ENCODE measurements at regions not wholly inside any gene's neighbourhood (a gene's known extent, or its start where the extent isn't known, plus 50 kb on each side); places are given as distances from the start of the nearest gene placed in this dataset.

- no peak for DNase-seq
Measured at GRCh38 chr2:105649534-105649933, 95.2 kb upstream of the NCK2 start.

GRCh38 chr2:105647731-105648130, 97.0 kb upstream of the NCK2 start:
- no peak for DNase-seq

- DNase-seq, result no peak
Measured at GRCh38 chr2:105646774-105647076, 98.0 kb upstream of the NCK2 start.

- no peak for DNase-seq
Measured at GRCh38 chr2:105645938-105646773, 98.6 kb upstream of the NCK2 start.

- DNase-seq, result no peak
Measured at GRCh38 chr2:105645031-105645937, 99.4 kb upstream of the NCK2 start.

GRCh38 chr2:105644174-105644980, 100.3 kb upstream of the NCK2 start:
- DNase-seq, result peak; percentile 13

GRCh38 chr2:105643405-105644173, 101.1 kb upstream of the NCK2 start:
- DNase-seq, result no peak

GRCh38 chr2:105641389-105641811, 103.3 kb upstream of the NCK2 start:
- DNase-seq, result no peak

GRCh38 chr2:105640246-105640645, 104.5 kb upstream of the NCK2 start:
- DNase-seq, result no peak

- DNase-seq, result no peak
Measured at GRCh38 chr2:105636109-105636740, 108.5 kb upstream of the NCK2 start.

- no peak for DNase-seq
Measured at GRCh38 chr2:105635564-105635963, 109.1 kb upstream of the NCK2 start.

GRCh38 chr2:105634198-105634597, 110.5 kb upstream of the NCK2 start:
- no peak for DNase-seq

GRCh38 chr2:105631922-105632321, 112.8 kb upstream of the NCK2 start:
- DNase-seq, result no peak

- DNase-seq, result no peak
Measured at GRCh38 chr2:105631011-105631410, 113.7 kb upstream of the NCK2 start.

- DNase-seq, result no peak
Measured at GRCh38 chr2:105629634-105630033, 115.1 kb upstream of the NCK2 start.

GRCh38 chr2:105627534-105627933, 117.2 kb upstream of the NCK2 start:
- no peak for DNase-seq

- no peak for DNase-seq
Measured at GRCh38 chr2:105626966-105627340, 117.8 kb upstream of the NCK2 start.

GRCh38 chr2:105626212-105626965, 118.3 kb upstream of the NCK2 start:
- no peak for DNase-seq

GRCh38 chr2:105625632-105626031, 119.1 kb upstream of the NCK2 start:
- no peak for DNase-seq

GRCh38 chr2:105621038-105621437, 123.7 kb upstream of the NCK2 start:
- no peak for DNase-seq

GRCh38 chr2:105618351-105618659, 126.4 kb upstream of the NCK2 start:
- no peak for DNase-seq
